ENCODE measurements at regions not wholly inside any gene's neighbourhood (a gene's known extent, or its start where the extent isn't known, plus 50 kb on each side); places are given as distances from the start of the nearest gene placed in this dataset.

GRCh38 chr11:134800826-134801225 lies 388.8 kb upstream of the B3GAT1 start:
- no peak for DNase-seq (ENCODE audit: low read depth in 2 of 2)

DNA sequence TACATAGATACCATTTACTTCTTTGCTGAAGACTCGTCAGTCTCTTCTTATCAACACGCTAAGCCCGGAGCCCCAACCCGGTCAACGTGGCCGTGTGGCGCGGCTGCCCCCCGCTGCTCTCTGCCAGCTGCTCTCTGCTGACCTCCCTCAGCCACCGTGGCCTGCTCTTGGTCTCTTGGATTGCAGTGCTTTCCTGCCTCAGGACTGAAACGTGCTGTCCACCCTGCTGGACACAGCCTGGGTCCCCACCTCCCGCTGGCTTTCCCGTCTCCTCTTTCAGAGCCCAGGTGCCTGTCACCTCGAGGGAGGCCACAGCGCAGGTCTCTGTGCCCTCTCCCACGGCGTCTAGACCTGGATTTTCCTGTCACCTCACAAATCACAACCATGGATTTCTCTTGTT lies 388.1 kb upstream of the B3GAT1 start:
- DNase-seq (ENCODE audit: low read depth in 2 of 2), result no peak

DNA sequence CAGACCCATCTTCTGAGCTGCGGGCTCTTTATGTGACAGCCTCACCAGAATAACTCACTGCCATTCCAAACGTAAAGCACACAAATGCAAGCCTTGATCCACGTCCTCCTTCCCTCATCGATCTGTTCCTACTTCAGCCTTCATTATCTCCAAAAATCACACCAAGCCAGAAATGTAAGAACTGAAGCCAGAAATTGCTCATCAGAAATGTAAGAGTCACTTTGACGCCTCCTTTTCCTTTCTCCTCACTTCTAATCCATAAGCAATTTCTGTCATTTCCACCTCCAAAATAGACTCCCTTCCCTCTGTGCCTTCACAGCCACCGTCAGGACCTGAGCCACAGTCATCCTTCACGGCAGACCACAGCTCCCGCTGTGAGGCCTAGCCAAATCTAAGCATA lies 387.3 kb upstream of the B3GAT1 start:
- no peak for DNase-seq (ENCODE audit: low read depth in 2 of 2)

GRCh38 chr11:134797411-134798089 lies 385.5 kb upstream of the B3GAT1 start:
- no peak for DNase-seq (ENCODE audit: low read depth in 2 of 2)

DNA sequence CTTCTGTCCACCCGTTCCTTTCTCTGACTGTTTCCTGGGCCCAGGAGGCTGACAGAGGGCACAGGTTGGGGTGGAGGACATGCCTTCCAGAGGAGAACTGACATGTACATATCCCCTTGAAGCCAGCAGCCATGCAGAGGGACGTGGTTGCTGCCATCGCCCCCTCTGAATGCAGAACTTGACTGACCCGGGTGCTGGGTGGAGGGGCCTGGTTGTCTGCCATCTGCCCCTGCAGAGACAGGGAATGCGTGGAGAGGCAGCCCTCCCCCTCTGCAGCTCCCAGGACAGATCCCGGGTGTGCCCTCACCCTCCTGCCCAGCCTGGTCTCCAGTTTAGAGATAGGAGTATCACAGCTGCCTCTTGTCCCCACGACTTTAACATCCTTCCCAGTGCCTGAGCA lies 383.0 kb upstream of the B3GAT1 start:
- DNase-seq (ENCODE audit: low read depth in 2 of 2), result no peak

DNA sequence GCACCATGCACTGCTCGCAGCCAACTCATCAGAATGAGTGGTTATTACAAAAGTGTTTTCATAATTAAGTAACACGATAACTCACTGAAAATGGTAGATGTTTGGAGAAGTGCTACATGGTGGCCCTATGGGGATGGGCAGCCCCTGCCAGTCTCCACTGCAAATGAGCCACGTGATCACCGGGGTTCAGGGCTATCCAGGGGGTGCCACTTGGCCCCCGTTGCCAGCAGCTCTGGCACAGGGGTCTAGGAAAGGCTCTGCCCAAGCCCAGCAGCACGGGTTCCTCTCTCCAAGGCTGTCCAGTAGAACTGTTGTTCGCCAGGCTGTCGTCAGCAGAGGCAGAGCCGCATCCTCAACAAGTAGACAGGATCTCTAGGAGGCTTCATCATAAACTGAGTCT lies 382.1 kb upstream of the B3GAT1 start:
- DNase-seq (ENCODE audit: low read depth in 2 of 2), result no peak

- no peak for DNase-seq (ENCODE audit: low read depth in 2 of 2)
Observed at GRCh38 chr11:134792677-134793076, 380.6 kb upstream of the B3GAT1 start.

DNA sequence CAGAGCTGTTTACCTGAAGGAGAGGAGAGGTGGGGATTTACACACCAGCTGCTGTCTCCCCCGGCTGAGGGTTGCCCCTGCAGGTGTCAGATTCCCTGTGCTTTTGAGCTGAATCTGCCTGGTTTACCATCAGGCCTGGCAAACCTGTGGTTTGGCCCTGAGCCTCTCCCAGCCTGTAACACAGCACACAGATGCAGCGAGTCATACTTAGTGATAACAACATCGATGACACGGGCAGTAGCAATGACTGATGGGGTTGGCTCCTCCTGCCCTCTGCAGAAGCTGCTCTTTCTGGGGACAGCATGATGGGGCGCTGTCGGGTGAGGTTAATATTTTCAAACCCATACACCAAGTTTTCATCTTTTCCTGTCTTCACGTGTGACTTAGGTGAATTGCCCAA lies 380.0 kb upstream of the B3GAT1 start:
- no peak for DNase-seq (ENCODE audit: low read depth in 2 of 2)

GRCh38 chr11:134791102-134791501 lies 379.1 kb upstream of the B3GAT1 start:
- DNase-seq (ENCODE audit: low read depth in 2 of 2), result no peak

DNA sequence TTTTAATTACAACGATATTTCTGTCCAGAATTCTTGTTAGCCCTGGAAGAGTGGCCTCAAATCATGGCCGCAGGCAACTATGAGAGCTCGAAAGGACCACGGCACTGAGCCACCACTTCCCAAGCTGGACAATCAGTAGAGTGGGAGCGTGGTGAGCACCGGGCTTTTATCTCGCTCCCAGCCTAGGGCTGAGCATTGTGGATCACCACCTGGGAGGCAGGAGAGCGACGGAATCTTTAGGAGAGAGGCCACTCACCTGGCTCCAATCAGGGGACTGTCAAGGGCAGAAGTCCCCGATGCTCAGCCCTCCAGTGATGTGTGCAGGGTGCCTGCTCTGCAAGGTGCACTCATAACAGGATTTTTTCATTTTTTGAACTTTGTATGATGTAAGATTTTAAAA lies 377.1 kb upstream of the B3GAT1 start:
- DNase-seq (ENCODE audit: low read depth in 2 of 2), result no peak

GRCh38 chr11:134786636-134787035 lies 374.6 kb upstream of the B3GAT1 start:
- no peak for DNase-seq (ENCODE audit: low read depth in 2 of 2)

GRCh38 chr11:134785660-134786284 lies 373.7 kb upstream of the B3GAT1 start:
- DNase-seq (ENCODE audit: low read depth in 2 of 2), result no peak

DNA sequence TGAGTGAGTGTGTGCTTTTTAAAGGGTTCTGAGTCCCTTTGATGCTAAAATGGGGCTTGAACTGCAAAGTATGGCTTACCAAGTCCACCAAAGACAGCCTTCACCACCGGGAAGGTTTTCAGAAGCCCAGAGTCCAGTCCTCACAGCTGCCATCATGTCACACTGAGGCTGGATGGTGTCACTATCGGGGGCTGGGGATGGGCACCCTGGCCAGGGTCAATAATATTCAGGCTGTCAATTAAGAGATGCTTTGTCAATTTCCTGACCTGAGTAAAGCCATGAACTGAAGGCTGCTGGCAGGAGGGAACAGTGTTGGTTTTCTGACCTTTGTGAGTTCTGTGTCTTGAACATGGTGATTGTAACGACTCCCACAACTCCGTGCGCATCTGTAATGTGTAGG lies 373.0 kb upstream of the B3GAT1 start:
- no peak for DNase-seq (ENCODE audit: low read depth in 2 of 2)

DNA sequence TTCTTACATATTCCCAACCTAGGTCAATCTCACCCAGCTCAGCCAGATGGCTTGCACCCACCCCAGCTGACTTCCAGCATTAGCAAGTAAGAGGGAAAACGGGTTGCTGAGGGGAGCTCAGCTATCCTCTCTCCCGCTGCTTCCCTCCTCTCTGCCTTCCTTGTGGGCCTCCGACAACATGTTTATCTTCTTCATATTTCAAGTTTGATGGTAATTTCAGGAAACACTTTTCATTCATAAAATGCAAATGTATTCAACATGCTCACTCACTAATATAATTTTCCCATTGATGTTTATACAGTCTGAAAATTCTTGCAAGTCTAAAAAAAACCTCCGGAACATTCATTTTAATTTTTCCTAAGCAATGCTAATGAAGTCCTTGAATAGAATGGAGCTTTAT lies 372.5 kb upstream of the B3GAT1 start:
- DNase-seq (ENCODE audit: low read depth in 2 of 2), result no peak

DNA sequence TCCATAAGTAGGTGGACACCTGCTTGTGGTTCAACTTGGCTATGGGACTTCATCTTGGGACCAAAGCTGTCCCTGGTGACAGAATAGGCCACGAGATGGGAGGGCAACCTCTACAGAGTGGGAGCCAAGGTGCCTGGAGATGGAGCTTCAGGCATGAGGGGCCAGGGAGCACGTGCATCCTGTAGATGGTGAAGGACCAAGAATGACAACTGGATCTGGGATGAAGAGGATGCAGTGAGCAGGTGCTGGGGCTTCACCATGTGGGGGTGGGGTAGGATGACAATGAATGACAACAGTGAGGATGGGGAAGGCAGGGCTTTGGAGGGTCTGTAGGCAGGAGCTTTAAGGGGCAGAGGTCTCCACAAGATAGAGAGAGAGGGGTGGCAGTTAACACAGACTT lies 372.0 kb upstream of the B3GAT1 start:
- DNase-seq (ENCODE audit: low read depth in 2 of 2), result no peak

GRCh38 chr11:134783234-134783633 lies 371.2 kb upstream of the B3GAT1 start:
- DNase-seq (ENCODE audit: low read depth in 2 of 2), result no peak

- no peak for DNase-seq (ENCODE audit: low read depth in 2 of 2)
Observed at GRCh38 chr11:134781380-134781866, 369.4 kb upstream of the B3GAT1 start.

GRCh38 chr11:134780486-134781147 lies 368.6 kb upstream of the B3GAT1 start:
- DNase-seq (ENCODE audit: low read depth in 2 of 2), result no peak

- DNase-seq (ENCODE audit: low read depth in 2 of 2), result no peak
Observed at GRCh38 chr11:134779179-134779578, 367.1 kb upstream of the B3GAT1 start.

DNA sequence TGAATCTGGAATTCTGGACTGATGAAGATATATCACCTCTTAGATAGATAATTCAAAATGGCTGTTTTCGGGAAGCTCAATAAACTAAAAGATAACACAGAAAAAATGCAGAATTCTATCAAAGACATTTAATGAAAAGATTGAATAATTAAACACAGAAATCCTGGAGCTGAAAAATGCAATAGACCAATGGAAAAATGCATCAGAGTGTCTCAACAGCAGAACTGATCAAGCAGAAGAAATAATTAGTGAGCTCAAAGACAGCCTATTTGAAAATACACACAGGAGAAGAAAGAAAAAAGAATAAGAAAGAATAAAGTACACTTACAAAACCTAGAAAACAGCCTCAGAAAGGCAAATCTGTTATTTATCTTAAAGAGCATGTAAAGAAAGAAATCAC lies 356.4 kb upstream of the B3GAT1 start:
- DNase-seq (ENCODE audit: low read depth in 2 of 2), result no peak

DNA sequence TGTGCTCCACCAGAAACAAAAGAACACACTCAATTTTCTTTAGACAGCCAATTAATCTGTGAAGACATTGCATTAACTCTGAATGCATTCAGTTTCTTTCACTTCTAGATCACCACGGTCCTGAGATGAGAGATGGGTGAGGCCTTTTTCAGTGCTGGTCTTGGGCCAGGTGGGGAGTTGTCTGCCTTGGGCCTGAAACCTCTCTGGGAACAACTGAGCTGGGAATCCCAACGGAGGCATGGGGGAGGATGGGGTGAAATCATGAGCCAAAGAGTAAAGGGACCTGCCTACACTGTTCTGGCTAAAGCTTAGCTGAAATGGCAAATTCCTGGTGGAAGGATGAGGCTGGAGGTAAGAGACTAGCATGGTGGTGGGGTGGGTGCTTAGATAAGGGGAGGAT lies 353.5 kb upstream of the B3GAT1 start:
- DNase-seq (ENCODE audit: low read depth in 2 of 2), result no peak

DNA sequence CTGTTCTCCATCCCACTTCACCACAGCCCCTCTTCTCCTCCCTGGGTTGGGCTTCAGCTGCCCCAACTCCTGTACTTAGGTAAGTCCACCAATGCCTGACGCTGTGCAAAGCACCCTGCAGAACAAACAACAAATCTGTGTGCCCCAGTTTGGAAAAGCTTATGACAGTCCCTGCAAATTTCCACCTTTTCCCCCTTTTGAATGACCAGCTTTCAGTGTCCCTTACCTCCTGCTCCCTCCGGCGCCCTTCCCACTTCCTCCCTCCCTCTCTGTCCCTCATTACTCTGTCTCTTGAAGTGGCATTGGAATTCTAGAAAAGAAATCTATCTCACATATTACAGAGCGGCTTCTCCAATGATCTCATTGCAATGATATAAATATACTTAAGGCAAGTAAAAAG lies 352.9 kb upstream of the B3GAT1 start:
- no peak for DNase-seq (ENCODE audit: low read depth in 2 of 2)

GRCh38 chr11:134764367-134764766 lies 352.3 kb upstream of the B3GAT1 start:
- no peak for DNase-seq (ENCODE audit: low read depth in 2 of 2)
